Hepatocyte (in vitro differentiated cells): ENCODE measurements at regions not wholly inside any gene's neighbourhood (a gene's known extent, or its start where the extent isn't known, plus 50 kb on each side); places are given as distances from the start of the nearest gene placed in this dataset.

Source experiments
- DNase-seq: peaks from one replicate; pipeline ENCODE4 v3.0.0-alpha.2; 2016; ENCODE audit warnings: low spot score
- H2AFZ ChIP-seq: fragments of 200-600 bp; sonication (generic); 2 replicates; pipeline ENCODE4 v1.6.0; 2016; ENCODE audit warnings: antibody characterized with exemption, mild to moderate bottlenecking
- H3K27ac ChIP-seq: fragments of 200-600 bp; sonication (generic); 2 replicates; pipeline ENCODE4 v1.5.1; 2016; ENCODE audit warnings: mild to moderate bottlenecking
- H3K27me3 ChIP-seq: fragments of 200-600 bp; sonication (generic); 2 replicates; pipeline ENCODE4 v1.6.1; 2016
- H3K36me3 ChIP-seq: fragments of 200-600 bp; sonication (generic); replicated peaks from 2 replicates; pipeline ENCODE4 v1.5.1; 2016; ENCODE audit warnings: low read depth; ENCODE audit not compliant: insufficient read depth
- H3K4me1 ChIP-seq: fragments of 200-600 bp; sonication (generic); 2 replicates; pipeline ENCODE4 v1.5.1; 2016; ENCODE audit warnings: mild to moderate bottlenecking, moderate library complexity; ENCODE audit not compliant: insufficient read depth
- H3K4me2 ChIP-seq: fragments of 200-600 bp; sonication (generic); 2 replicates; pipeline ENCODE4 v1.6.0; 2016
- H3K4me3 ChIP-seq: fragments of 200-600 bp; sonication (generic); 2 replicates; pipeline ENCODE4 v1.5.1; 2016; ENCODE audit warnings: mild to moderate bottlenecking
- H3K79me2 ChIP-seq: fragments of 200-600 bp; sonication (generic); 2 replicates; pipeline ENCODE4 v1.6.0; 2017; ENCODE audit warnings: mild to moderate bottlenecking
- H3K9me2 ChIP-seq: fragments of 200-600 bp; sonication (generic); replicated peaks from 2 replicates; pipeline ENCODE4 v1.6.0; 2017; ENCODE audit warnings: mild to moderate bottlenecking; ENCODE audit not compliant: insufficient read depth
- H3K9me3 ChIP-seq: fragments of 200-600 bp; sonication (generic); 2 replicates; pipeline ENCODE4 v1.5.1; 2016; ENCODE audit warnings: low read depth, mild to moderate bottlenecking
- H4K20me1 ChIP-seq: fragments of 200-600 bp; sonication (generic); 2 replicates; pipeline ENCODE4 v1.6.0; 2016; ENCODE audit warnings: mild to moderate bottlenecking; ENCODE audit not compliant: insufficient read depth, poor library complexity, severe bottlenecking
- CTCF ChIP-seq: fragments of 200-600 bp; sonication (generic); IDR thresholded peaks from 2 replicates; pipeline ENCODE4 v1.5.1; 2016; ENCODE audit warnings: antibody characterized with exemption, mild to moderate bottlenecking; ENCODE audit not compliant: poor library complexity
- EZH2 ChIP-seq: fragments of 200-600 bp; sonication (generic); IDR thresholded peaks from 2 replicates; pipeline ENCODE4 v1.6.1; 2016; ENCODE audit warnings: antibody characterized with exemption, mild to moderate bottlenecking, borderline replicate concordance
- EZH2phosphoT487 ChIP-seq: fragments of 200-600 bp; sonication (generic); IDR thresholded peaks from one replicate; pipeline ENCODE4 v1.6.1; 2018; ENCODE audit warnings: antibody characterized with exemption, mild to moderate bottlenecking, low read depth, moderate library complexity; ENCODE audit not compliant: unreplicated experiment, severe bottlenecking
- WGBS: methylation state at CpG from one replicate; pipeline ENCODE4 v1.1.6; 2016; ENCODE audit warnings: low lambda C conversion rate; ENCODE audit errors: missing lambda C conversion rate; 5-methylcytosine and 5-hydroxymethylcytosine counted together

- TF ChIP-seq EZH2phosphoT487 (no peak), EZH2 (no peak), CTCF (no peak)
- H3K4me1 ChIP-seq = no peaks in the 10 kb centered on the region
- DNase-seq = no peak
- no peak overlapping the region for H3K4me2 ChIP-seq
- H3K36me3 ChIP-seq = no peaks in the 10 kb centered on the region
- no peaks in the 10 kb centered on the region for H4K20me1 ChIP-seq
- H3K79me2 ChIP-seq = no peaks in the 10 kb centered on the region
- H3K9me3 ChIP-seq = peaks cover 3% of the 10 kb centered on the region
- H2AFZ ChIP-seq = no peak overlapping the region
- no peaks in the 10 kb centered on the region for H3K27me3 ChIP-seq
- no peak overlapping the region for H3K4me3 ChIP-seq
- no peak overlapping the region for H3K27ac ChIP-seq
- WGBS = 82% methylated on average over 8 of the region's 8 CpGs
- H3K9me2 ChIP-seq = no peaks in the 10 kb centered on the region
Observed at GRCh38 chr2:15688924-15689568, 97.4 kb downstream of the DDX1 start.

GRCh38 chr2:15689654-15690053 is 98.0 kb downstream of the DDX1 start:
- Histone ChIP-seq H3K27ac (no peak overlapping the region), H3K36me3 (no peaks in the 10 kb centered on the region), H2AFZ (no peak overlapping the region), H3K4me3 (no peak overlapping the region), H3K9me2 (no peaks in the 10 kb centered on the region), H3K27me3 (no peaks in the 10 kb centered on the region), H4K20me1 (no peaks in the 10 kb centered on the region), H3K9me3 (peaks cover 3% of the 10 kb centered on the region), H3K79me2 (no peaks in the 10 kb centered on the region), H3K4me2 (no peak overlapping the region), H3K4me1 (no peaks in the 10 kb centered on the region)
- DNase-seq = no peak
- 89% methylated on average over 10 of the region's 10 CpGs for WGBS
- no peak for TF ChIP-seq CTCF

GRCh38 chr2:15691586-15692310 is 100.1 kb downstream of the DDX1 start:
- Histone ChIP-seq H3K27me3 (no peaks in the 10 kb centered on the region), H4K20me1 (no peaks in the 10 kb centered on the region), H3K4me2 (no peak overlapping the region), H3K79me2 (no peaks in the 10 kb centered on the region), H3K27ac (no peak overlapping the region), H2AFZ (no peak overlapping the region), H3K36me3 (no peaks in the 10 kb centered on the region), H3K9me3 (no peaks in the 10 kb centered on the region), H3K4me3 (no peak overlapping the region), H3K4me1 (no peaks in the 10 kb centered on the region), H3K9me2 (no peaks in the 10 kb centered on the region)
- TF ChIP-seq CTCF (no peak), EZH2 (no peak), EZH2phosphoT487 (no peak)
- DNase-seq = no peak
- 90% methylated on average over 12 of the region's 12 CpGs for WGBS
